HG03442 (cell line): ENCODE measurements at regions not wholly inside any gene's neighbourhood (a gene's known extent, or its start where the extent isn't known, plus 50 kb on each side); places are given as distances from the start of the nearest gene placed in this dataset.
"Not testable (repeated sequence)": the region's sequence is repeated elsewhere in the genome, so short reads cannot be mapped to it uniquely, and the experiment has no call there.

Experiments used
- ATAC-seq: cut with Tn5 transposase; IDR thresholded peaks from one replicate; pipeline ENCODE4 v1.9.1; 2021; ENCODE audit warnings: mild to moderate bottlenecking, moderate library complexity; ENCODE audit not compliant: unreplicated experiment

DNA sequence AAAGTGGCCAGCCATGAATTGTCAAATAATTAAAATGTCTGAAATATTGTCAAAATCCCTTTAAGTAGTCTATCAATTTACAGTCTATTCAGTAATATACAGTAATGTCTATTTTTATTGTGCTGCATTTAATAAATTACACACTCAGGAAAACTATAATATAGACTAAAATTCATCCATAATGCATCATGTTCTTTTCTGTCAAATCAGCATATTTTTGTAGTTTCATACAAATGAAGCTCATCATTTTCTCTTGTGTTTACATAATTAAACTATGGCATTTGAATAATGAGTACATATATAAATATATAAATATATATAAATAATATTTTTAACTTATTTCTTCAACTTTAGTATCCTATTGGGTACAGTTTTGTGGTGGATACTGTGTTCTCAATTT, 868.7 kb upstream of the CHORDC1 start:
- ATAC-seq: no peak

DNA sequence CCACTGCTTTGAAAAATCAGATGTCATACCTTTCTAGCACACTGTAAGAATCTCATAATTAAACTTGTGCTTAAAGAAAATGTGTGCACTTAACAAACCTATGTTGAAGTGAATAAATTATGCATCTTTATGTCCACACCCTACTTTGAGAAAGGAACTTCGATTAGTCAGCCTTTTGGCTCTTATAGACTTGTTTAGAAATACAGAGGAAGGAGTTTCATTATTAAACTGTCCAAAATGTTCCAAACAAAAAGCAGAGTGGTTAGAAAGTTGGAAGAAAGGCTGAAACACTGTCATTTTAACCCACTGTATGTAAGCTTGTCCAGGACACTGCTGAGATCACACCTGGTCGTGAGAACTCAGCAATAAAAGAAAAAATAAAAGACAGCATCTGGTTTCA, 863.2 kb upstream of the CHORDC1 start:
- no peak for ATAC-seq

DNA sequence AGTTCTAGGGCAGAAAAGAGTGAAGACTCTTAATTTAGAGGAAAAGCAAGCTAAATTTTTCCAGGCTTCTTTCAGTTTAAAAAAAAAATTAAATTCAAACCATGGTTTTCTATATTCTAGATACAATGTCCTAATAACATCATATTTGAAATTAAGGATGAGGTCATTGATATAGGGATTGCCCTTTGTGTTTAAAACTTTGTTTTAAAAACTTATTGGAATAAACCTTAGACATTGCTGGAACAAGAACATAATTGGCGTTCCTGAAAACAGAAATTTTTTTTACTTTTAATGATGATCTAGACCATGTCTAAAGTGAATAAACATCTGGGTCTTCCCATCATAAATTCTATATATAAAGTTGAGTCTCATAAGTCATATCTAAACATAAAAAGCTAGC, 859.4 kb upstream of the CHORDC1 start:
- no peak for ATAC-seq

DNA sequence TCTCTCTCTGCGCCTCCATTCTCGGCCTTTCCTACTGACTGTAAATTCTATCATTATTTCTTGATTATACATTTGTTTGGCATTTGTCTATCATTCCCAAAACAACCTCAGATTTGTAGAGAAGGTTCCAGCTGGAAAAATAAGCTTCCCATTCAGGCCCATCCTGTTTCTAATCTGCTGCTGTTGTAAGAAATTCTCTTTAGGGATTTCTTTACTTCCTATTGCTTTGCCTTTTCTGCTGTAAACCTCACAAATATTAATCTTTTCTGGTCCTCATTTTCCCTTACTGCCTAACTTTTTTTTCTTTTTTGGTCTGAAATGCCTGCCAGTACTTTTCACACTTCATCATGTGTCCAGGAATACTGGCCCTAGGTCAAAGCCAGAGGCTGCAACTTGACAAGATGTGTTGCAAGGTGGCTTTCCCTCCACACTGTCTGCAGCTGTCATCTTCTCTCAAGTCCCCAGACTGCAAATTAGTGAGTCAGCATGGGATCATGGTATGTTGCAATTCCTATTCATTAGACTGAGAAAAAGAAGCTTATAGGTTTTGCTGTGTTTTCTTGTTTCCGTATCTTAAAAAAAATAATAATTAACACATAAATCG, 858.7 kb upstream of the CHORDC1 start:
- no peak for ATAC-seq

DNA sequence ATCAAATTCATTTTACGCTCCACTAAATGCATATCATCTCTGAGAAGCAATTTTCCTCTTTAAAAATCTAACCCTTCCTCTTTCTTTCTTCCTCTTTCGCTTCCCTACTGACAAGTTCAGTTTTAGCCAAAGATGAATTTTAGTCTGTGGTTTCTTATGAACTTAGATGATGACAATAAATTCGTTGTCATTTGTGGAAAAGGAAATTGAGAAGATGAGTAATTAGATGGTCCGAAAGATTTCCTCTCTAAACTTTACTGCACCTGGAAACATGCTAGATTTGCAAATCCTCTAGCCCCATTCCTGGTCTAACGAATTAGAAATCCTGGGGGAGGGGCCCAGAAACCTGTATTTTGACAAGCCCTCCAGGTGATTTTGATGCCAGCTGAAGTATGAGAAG, 855.4 kb upstream of the CHORDC1 start:
- ATAC-seq: no peak

DNA sequence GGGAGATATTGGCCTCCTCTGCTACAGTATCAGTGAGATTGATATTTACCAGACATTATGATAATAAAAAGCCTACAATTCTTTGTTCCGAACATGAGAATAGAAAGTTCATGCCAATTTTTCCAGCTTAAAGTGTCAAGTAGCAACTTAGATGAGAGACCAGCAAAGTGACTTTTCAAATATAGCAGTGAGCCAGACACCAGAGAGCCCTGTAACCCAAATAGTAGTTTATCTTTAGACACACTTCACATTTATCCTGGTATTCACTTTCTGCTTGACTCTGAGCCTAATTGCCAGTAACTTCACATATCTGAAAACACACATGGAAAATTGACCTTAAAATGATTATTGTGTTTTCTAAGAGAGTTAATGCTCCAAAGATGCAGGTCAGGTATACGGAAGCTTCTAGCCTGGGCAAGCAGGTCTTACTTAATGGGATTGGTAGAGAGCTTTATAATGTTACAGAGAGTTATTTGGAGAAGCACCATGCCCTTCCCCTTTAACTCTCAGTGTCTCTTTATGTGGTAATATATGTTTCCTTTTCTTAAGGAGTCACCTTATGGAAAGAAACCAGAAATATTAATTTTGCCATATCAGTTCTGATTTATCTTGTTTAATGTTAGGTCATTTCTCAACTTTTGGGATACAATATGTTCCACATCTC, 852.3 kb upstream of the CHORDC1 start:
- no peak for ATAC-seq

DNA sequence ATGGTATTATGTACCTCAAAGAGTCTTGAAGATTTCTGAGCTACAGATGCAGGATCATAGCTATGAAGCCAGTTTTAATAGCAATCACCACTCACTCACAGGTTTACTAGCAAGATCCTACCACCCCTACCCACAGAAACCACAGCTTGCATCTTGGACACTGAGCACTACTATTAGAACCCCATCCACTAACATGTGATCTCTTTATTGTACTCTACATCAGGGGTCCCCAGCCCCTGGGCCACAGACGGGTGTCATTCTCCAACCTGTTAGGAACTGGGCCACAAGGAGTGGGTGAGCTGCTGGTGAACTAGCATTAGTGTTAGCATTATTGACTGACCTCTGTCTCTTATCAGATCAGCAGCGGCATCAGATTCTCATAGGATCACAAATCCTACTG, 844.8 kb upstream of the CHORDC1 start:
- no peak for ATAC-seq

DNA sequence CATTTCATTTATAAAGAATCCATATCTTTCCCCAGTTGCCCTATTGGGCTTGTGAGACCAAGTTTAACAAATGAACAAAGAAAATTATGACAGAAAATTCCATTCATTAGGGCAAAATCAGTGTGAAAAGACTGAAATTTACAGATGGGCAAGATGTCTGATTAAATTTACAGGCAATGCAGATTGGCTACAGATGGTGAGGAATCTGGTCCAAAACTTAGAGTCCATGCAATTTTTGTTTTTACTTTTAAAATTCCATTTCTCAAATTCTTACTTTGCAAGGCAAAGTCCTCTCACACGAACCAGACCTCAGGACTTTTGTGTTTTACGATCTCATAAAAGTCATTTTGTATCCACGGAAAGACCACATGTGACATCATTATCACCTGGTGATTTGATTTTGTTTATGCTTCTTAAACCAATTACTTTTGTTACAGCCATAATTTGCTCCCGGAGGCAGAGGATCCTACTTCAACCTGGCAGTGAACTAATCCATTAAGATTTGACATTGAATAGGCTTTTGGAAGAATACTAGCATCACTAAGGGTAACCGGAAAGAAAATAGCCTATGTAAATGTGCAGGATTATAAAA, 843.7 kb upstream of the CHORDC1 start:
- ATAC-seq: no peak

DNA sequence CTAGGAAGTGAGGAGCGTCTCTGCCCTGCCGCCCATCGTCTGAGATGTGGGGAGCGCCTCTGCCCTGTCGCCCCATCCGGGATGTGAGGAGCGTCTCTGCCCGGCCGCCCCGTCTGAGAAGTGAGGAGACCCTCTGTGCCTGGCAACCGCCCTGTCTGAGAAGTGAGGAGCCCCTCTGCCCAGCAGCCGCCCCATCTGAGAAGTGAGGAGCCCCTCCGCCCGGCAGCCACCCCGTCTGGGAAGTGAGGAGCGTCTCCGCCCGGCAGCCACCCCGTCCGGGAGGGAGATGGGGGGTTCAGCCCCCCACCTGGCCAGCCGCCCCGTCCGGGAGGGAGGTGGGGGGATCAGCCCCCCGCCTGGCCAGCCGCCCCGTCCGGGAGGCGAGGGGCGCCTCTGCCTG, 840.5 kb upstream of the CHORDC1 start:
- not testable (repeated sequence) for ATAC-seq

DNA sequence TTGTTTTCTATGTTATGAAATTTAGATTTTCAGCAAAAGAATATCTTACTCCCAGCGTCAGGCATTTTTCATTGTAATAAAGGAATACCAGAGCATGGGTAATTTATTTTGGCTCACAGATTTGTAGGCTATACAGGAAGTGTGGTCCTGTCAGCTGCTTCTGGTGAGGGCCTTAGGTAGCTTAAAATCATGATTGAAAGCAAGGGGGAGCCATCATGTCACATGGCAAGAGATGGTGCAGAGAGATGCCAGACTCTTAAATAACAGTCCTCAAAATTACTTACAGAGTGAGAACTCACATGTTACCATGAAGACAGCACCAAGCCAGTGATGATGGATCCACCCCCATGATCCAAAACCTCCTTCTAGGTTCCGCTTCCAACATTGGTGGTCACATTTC, 825.0 kb upstream of the CHORDC1 start:
- no peak for ATAC-seq

DNA sequence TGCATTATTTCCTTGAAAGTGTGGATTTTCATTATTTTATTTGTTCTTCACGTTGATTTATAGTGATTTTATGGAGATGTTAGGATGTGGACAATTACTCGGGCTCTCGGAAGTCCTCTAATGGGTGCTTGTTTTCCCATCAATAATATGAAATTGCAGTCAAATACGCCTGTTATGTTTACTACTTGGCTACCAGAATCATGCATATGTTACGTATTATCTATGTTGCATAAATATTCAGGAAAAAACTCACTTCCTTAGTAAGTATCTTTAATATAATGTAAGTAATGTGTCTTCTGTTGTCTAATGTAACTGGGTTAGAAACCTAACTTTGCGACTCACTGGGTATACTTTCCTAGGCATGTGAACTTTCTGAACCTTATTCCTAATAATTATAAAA, 823.4 kb upstream of the CHORDC1 start:
- ATAC-seq: no peak

DNA sequence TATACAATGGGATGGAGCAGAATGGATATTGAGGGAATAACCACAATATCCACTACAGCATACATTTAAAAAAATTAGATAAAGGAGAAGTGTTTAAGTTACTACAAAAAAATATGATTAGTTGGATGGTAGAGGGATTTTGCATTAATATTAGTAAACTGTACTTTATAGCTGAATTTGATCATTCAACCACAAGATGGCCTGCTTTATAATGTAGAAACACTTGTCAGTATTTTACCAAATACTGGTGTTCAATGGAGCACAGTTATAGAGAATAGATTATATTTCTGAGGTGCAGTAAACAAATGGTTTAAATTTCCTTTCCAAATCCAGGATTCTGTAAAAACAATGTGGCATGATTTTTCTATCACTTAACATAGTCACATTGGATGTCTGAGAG, 818.8 kb upstream of the CHORDC1 start:
- no peak for ATAC-seq

DNA sequence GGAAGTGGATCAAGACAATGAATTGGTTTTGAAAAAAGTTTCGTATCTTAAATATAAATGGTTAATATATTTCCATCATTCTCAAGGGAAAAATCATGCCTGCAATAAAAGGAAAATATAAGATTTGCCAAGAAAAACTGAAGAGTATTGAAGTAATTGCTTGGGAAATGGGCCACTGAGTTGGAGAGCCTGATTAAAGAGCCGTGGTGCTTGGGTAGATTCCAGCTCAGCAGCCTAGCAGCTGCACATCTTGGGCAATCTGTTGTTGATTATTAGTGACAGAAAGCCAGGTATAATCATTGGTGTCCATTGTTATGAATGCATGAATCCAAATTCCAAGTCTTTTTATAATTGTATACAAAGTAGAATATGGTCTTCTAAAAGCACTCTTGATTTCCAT, 800.9 kb upstream of the CHORDC1 start:
- no peak for ATAC-seq

DNA sequence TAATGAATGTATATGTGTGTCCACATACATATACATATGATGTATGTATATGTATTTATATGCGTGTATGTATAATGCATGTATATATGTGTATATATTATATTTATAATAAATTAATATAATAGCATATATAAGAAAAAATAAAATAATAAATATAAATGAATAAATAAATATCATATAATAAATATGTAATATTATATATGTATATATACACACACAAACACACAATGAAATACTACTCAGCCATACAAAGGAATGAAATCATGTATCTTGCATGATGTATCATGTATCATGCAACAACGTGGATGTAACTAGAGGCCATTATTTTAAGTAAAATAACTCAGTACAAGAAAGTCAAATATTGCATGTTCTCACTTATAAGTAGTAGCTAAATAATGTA, 788.7 kb upstream of the CHORDC1 start:
- no peak for ATAC-seq

DNA sequence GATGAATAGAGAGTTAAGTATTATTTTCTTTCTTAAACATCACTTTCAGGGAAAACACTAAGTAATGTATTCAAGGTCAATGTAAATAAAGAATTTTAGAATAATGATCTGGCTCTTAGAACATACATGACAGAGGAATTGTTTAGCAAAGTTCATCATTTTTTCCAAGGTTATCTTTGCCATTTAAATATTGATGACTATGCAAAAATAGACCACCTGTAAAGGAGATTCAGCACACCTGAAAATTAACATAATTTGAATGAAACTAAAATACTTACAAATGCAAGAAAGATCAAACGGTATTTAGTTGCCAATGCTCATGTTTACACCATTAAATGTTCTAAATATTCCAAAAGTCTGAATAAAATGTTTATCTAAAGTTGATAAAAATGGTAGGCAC, 782.6 kb upstream of the CHORDC1 start:
- ATAC-seq: no peak

DNA sequence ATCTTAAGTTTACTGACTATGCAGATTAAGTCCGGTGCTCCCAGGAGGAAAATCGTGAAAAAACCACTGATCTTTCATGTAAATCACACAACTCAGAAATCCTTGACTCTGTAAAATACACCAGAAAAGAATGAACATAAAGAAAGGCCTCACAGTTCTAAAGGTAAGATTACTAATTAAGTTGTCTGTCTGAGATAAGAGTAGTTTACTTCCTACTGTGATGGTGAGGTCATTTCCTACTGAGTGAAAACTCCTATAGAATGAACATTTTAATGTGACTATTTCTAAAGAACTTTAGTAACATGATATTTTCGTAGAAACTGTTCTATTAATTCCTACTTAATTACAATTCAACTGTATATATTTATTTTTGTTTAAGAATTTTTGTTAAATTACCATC, 774.4 kb upstream of the CHORDC1 start:
- no peak for ATAC-seq

DNA sequence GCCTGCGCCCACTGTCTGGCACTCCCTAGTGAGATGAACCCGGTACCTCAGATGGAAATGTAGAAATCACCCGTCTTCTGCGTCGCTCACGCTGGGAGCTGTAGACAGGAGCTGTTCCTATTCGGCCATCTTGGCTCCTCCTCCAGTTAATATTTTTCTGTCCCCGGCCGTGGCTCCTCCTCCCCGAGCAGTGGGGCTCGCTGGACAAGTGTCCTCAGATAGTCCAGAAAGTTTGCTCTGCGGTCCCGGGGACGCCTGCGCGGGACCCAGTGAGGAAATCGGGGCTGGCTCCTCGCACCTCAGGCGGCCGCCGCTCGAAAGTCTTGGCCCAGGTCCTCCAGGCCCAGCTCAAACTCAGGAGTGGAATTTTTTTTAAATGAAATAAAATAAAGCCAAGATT, 749.3 kb upstream of the CHORDC1 start:
- not testable (repeated sequence) for ATAC-seq

DNA sequence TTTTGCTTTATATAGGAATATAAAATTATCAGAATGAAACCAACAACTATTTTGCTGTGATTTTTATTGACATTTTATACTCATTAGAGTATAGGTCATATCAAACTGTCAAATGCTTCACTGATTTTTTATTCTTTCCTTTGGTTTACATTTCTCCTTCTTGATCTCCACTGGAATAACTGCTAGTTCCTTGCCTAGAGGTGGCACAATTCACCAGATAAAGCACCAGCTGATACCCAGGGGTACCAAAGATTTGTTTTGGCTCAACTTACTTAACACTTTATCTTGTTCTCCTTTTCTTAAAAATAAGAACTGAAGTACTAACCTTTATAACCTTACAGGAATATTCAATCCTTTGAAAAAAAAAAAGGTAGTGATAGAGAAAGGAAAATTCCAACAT, 725.1 kb upstream of the CHORDC1 start:
- no peak for ATAC-seq

DNA sequence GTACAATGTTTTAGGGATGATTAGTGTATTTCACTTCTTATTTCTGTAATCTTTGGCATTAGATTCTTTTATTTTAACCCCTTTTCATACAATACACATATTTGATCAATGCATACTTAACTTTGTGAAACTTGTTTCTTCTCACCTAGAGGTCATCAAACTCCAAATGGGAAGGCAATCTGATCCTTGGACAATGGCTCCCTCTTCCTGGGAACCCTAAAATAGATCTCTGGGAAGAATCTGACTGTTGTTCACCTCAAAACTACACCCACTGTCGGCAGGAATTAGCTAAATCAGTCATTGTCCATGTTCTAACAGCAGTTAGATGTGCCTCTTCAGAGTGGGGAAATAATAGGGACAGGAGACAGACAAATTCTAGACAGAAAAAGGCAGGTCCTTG, 707.4 kb upstream of the CHORDC1 start:
- ATAC-seq: no peak

DNA sequence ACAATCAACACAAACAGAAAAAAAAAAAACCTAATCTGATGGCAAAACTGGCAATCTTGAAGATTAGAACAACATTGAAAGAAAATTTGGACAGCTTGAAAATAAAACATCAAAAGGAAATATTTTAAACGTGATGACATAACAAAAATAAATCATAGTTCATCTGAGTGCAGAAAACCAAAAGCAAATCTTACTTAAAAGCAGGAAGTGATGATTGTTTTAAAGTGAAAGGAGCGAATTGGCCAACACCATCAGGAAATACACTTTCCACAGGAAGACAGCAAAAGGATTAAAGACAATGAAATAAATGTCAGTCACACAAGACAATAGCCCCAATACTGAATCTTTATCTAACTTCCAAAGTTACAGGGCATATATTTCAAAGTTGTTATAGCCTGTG, 696.5 kb upstream of the CHORDC1 start:
- ATAC-seq: no peak

DNA sequence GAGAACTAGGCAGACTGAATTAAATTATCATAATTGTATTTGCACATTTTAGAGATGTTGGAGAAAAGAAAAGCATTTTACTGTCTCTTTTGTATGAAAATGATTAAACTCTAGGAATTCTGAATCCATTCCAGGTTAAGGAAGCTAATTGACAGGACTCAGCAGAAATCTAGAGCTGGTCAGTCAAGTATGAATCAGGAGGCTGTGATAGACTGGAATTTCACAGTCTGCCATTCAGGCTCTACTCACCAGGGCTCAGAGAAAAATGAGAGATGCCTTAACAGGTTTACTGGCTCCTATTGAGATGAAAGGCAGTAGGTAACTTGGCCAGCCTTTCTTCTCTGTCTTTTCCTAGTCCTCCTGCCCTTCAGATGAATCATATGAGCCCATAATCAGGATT, 693.9 kb upstream of the CHORDC1 start:
- ATAC-seq: no peak

DNA sequence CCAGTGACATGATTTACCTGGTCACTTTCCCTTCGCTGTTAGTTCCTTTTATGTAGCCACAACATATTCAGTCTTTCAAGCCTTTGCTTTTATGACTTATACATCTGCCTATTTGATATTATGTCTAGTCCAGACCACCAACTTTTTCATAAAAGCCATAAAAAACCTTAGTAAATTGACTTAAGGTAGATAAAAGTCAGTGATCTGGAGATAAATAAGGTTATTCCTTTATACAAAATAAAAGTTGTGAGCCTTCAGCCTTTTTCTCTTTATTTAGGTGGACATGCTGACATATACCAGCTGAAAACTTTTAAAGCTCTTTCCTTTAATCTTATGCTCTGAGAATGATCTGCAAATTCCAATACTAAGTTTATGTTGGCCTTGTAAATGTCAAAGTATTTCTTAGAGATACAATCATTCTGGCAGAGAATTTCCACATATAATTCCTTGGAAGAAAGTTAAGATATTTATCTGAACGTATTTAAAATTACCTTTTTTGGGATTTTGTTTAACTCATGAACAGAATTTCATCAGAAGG, 690.4 kb upstream of the CHORDC1 start:
- ATAC-seq: no peak

DNA sequence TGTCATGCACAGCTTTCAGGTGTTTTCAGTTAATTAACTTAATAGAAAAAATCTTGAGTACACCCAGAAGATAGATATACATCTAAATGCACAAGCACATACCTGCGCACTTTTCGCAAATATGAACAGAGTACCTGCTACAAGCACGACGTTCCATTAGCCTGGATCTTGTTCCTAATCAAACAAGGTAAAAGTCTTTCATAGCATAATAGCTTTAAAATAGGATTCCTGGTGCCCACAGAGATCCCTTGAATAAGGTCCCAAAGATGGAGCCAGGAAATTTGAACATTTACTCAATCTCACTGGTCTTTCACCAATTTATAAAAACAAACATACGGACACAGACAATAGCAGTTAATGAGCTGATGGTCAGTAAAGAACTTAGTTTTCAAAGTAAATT, 689.8 kb upstream of the CHORDC1 start:
- ATAC-seq: no peak
